ENCODE measurements at regions not wholly inside any gene's neighbourhood (a gene's known extent, or its start where the extent isn't known, plus 50 kb on each side); places are given as distances from the start of the nearest gene placed in this dataset.

- H3K4me1 Mint-ChIP-seq = peaks cover 2% of the 10 kb centered on the region
Observed at GRCh38 chr2:16313235-16313975, 352.2 kb downstream of the CYRIA start.

More at GRCh38 chr2:16313235-16313975, 352.2 kb downstream of the CYRIA start:
- no peak for ATAC-seq (ENCODE audit: low read depth)
- no peak overlapping the region for H3K4me3 ChIP-seq (ENCODE audit: control extremely low read depth in 1 of 5, extremely low read depth in 1 of 5, insufficient read depth in 1 of 5, low read depth in 2 of 5, low read length in 4 of 5)
- Mint-ChIP-seq H3K4me3 (no peak overlapping the region), H3K27ac (no peak overlapping the region), H3K9me3 (ENCODE audit: insufficient read depth) (no peaks in the 10 kb centered on the region), H3K27me3 (peaks cover 13% of the 10 kb centered on the region)
- H3K9ac ChIP-seq (ENCODE audit: low read length) = no peak overlapping the region
- no peak overlapping the region for H3K27ac ChIP-seq (ENCODE audit: low read length in 2 of 2)
- DNase-seq = no peak
- H3K4me2 ChIP-seq (replicated peaks; ENCODE audit: low read depth, low read length, poor library complexity, severe bottlenecking) = no peak overlapping the region
- intact Hi-C loops (cut with micrococcal nuclease) = no loop called here
- H4K20me1 ChIP-seq (ENCODE audit: control insufficient read depth, insufficient read depth, low read length, poor library complexity, severe bottlenecking) = no peaks in the 10 kb centered on the region
- ChIA-PET CTCF (no interaction called here), POLR2A (no interaction called here)
- H2AFZ ChIP-seq (ENCODE audit: insufficient read depth, low read depth, low read length, poor library complexity, severe bottlenecking) = no peak overlapping the region
- no peaks in the 10 kb centered on the region for H3K36me3 ChIP-seq (replicated peaks in 1 of 2; ENCODE audit: control extremely low read depth in 1 of 2, control insufficient read depth in 1 of 2, extremely low read depth in 1 of 2, insufficient read depth in 2 of 2, low read length in 1 of 2)
- H3K79me2 ChIP-seq (ENCODE audit: control insufficient read depth, insufficient read depth, low read length) = no peaks in the 10 kb centered on the region
- H3K4me1 ChIP-seq (ENCODE audit: control insufficient read depth in 2 of 2, insufficient read depth in 2 of 2, low read length in 2 of 2) = no peaks in the 10 kb centered on the region
- H3K27me3 ChIP-seq (replicated peaks in 1 of 4; ENCODE audit: control extremely low read depth in 1 of 4, control insufficient read depth in 3 of 4, insufficient read depth in 4 of 4, low read length in 3 of 4) = peaks cover 0 to 4% (median 0%) of the 10 kb centered on the region in 4 experiments
- H3K9me3 ChIP-seq (ENCODE audit: control extremely low read depth in 1 of 3, control insufficient read depth in 2 of 3, insufficient read depth in 1 of 3, low read length in 2 of 3) = no peaks in the 10 kb centered on the region
- 92% methylated on average over 8 of the region's 9 CpGs for WGBS (ENCODE audit: insufficient coverage)
- TF ChIP-seq CTCF (IDR thresholded peaks at IDR 0.05) (no peak), EZH2 (IDR thresholded peaks at IDR 0.05; ENCODE audit: borderline replicate concordance, insufficient read depth, low read depth, low read length, poor library complexity, severe bottlenecking) (no peak)

All from B cell (primary cell).